ENCODE measurements at regions not wholly inside any gene's neighbourhood (a gene's known extent, or its start where the extent isn't known, plus 50 kb on each side); places are given as distances from the start of the nearest gene placed in this dataset.

GRCh38 chr2:120489023-120489422 lies 143.1 kb downstream of the INHBB start:
- TF ChIP-seq CTCF (IDR thresholded peaks at IDR 0.05; ENCODE audit: insufficient read depth, low read depth, low read length) = no peak
- no peak for TF ChIP-seq EZH2 (IDR thresholded peaks at IDR 0.05; ENCODE audit: insufficient read depth, low read length)

All from astrocyte (in vitro differentiated cells and primary cell).